HG03571 (cell line): ENCODE measurements at regions not wholly inside any gene's neighbourhood (a gene's known extent, or its start where the extent isn't known, plus 50 kb on each side); places are given as distances from the start of the nearest gene placed in this dataset.

Experiments used
- ATAC-seq: cut with Tn5 transposase; IDR thresholded peaks from one replicate; pipeline ENCODE4 v1.9.1; 2021; ENCODE audit not compliant: unreplicated experiment

DNA sequence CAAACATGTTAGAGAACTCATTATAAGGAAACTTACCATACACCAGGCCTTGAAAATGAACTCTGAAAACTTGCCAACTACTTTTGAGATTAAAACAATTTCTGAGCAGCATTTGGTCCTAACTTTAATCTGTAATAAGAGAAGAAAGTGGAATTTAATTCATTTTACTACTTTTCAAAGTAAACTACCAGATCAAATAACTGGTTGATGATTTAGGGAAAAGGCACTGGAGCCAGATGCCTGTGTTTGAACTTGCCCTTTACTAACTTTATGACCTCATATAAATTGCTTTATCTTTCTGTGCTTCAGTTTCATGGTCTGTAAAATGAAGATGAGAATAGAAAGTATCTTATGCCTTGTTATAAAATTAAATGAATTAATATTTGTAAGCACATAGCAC, 159.9 kb upstream of the PCDH18 start:
- no peak for ATAC-seq

DNA sequence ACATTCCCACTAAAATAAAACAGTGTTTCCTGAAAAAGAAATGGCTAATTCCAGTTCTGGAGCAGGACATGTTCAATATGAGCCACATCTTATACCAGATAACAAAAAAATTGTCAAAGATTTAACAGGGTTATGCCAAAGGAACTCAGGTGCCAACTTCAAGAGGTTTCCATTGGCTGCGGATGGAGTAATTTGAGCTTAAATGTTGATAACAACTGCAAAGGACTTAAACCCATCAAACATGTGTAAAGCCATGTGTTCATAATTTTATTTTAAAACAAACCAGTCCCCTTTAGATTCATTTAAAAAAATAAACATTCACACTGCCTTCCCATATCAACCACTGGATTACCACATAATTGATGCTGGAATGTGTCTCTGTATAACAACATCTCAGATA, 156.4 kb upstream of the PCDH18 start:
- ATAC-seq, result no peak

DNA sequence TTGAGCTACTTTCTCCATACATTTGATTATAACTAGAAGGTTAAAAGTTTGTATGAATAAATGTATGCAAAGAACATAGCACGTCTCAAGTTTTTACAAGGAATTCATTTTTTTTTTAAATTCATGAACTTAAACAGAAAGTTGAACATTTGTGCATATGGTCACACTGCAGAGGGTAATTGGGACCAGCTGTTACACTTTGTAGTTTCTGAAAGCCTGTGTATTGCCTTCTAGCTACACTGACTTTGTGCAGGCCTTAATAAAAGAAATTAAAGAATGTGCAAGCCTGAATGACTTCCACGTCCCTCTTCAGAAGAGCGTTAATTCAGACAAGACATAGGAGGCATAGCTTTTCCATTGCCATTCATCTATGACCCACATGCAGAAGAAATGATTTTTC, 153.1 kb upstream of the PCDH18 start:
- ATAC-seq, result no peak

DNA sequence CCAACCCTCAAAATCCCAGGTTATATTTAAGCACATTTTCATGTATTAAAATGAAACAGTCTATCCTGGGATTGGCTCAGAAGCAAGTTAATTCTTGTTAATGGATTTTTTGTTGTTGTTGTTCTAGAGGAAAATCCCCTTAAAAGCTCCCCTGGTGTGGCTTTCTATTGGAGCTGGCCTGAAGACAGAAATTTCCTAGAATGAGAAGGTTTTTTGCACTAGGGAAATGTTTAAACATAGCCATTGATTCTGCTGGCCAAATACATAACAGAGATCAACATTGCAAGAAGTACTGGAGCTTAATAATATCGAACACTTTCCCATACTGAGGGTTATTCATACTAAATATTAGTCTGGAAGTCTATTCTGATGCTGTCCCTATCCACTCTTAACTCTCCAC, 148.8 kb upstream of the PCDH18 start:
- ATAC-seq, result no peak

DNA sequence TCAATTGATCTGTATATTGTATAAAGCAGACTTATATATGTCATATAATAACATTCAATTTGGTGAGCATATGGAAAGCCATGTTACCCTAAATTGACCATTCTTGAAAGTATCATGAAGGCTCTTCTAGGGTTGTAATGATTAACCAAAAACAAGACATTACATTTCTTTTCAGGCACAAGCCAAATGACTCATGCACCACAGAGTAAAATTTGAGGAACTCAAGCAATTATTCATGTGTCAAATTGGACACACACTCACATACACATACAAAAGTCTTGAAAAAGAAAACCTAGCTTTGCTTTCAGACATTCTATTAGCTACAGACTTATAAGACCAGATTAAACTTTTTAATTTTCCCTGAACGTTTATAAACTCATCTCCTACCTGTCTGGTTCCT, 146.5 kb upstream of the PCDH18 start:
- peak; percentile 55 for ATAC-seq

DNA sequence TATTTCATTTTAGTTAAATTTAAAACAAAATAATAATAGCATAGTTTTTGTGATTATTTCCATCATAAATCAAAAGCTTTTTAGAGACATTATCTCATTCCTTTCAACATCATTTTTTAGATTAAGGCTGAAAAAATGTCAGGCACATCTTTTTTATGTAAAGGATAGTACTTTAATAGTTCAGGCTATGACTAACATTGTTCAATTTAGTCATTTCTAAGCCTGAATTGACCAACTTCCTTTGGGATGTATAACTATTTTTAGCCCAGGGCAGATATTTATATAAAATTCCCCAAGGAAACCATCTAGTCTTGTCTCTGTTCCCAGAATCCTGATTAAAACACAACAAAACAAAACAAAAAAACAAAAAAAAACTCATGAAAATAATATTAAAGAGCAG, 145.6 kb upstream of the PCDH18 start:
- ATAC-seq, result no peak

DNA sequence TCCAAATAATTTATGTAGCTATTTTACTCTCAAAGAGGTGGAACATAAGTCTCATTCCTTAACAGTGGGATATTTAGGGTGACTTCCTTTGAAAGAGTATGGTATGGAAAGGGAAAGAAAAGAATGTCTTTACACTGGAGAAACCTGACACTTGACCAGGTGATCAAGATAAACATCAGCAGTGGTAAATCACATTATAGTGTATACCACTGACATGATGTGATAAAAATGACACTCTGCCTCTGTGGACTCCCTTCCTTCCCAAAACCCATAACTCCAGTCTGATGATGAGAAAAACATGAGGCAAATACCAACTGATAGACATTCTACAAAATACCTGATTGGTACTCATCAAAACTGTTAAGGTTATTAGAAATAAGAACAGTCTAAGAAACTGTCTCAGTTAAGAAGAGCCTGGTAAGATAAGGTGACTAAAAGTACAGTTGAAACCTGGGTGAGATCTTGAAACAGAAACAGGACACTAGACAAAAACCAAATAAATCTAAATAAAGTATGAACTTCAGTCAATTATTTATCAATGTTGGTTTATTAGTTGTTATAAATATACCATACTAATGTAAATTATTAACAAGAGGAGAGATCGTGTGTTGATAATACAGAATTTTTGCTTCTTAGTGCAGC, 144.2 kb upstream of the PCDH18 start:
- no peak for ATAC-seq

DNA sequence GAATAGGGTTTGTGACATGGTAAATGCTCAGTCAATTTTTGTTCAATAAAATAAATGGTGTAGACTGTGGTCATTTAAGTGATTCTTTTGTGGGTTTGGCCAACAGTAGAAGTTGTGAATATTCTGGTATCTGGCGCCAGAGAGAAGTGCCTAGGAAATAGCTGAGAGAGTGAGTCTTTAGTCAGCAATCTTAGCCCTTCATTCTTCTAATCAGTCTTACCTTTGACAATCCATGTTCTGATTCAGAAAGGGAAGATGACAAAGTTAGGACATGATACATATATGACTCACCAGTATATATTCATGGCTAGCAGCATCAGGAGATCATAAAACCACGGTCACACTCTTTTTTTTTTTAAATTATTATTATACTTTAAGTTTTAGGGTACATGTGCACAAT, 141.8 kb upstream of the PCDH18 start:
- ATAC-seq, result no peak

DNA sequence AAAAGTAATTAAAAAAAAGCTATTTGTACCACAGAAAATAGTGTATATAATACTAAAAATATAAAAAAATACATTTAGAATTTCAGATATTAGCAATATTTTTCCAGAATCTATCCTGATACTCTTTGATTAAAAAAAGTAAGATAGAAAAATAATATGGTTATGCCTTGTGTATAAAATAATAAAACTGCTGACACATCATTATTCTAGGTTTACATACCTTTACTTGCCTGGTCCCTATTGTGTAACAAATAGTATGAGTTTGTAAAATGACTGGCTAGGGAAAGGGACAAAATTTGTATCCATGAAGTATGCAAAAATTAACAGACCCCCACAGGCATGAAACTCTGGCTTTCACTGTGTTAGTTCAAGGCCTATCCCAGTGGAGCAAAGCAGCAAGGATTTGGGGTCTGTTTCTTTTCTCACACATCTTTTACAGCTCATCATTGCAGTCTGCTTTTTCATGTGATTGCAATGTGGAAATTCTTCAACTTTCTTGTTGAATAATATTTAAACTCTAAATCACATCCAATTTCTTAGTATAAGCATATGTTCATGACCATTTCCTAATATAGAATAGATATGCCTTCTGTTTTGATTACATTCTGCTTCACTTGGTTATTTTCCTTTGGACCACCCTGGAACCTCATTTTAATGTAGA, 136.7 kb upstream of the PCDH18 start:
- ATAC-seq, result no peak

DNA sequence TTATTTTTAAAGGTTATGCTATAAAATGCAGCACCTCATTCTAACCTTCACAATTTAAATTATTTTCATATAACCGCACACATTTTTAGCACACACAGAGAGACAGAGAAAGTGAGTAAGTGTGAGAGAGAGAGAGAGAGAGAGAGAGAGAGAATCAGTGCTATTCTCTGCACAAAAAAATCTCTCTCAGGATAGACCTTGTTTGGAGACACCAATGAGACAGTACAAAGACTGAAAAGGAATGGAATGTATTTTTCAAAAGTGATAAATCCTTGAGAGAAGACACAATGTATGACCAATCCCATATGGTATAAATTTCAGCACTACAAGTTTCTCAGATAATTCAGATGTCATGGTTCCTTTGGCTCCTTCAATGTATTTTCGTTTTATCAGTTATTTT, 132.1 kb upstream of the PCDH18 start:
- no peak for ATAC-seq

DNA sequence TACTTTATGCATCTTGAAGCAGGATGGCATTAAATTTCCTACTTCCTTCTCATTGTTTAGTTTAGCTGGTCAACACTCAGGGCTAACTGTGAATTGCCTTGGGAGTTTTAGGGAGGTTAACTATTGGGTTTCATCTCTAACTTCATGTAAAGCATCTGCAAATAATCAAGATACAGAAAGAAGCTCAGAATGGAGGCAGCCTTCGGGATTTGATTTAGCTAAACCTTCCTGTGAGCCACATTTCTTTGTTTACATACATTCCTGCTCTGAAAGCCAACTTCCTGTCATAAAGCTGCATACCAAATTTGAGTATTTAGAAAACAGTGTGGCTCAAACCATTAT, 131.7 kb upstream of the PCDH18 start:
- ATAC-seq, result no peak

DNA sequence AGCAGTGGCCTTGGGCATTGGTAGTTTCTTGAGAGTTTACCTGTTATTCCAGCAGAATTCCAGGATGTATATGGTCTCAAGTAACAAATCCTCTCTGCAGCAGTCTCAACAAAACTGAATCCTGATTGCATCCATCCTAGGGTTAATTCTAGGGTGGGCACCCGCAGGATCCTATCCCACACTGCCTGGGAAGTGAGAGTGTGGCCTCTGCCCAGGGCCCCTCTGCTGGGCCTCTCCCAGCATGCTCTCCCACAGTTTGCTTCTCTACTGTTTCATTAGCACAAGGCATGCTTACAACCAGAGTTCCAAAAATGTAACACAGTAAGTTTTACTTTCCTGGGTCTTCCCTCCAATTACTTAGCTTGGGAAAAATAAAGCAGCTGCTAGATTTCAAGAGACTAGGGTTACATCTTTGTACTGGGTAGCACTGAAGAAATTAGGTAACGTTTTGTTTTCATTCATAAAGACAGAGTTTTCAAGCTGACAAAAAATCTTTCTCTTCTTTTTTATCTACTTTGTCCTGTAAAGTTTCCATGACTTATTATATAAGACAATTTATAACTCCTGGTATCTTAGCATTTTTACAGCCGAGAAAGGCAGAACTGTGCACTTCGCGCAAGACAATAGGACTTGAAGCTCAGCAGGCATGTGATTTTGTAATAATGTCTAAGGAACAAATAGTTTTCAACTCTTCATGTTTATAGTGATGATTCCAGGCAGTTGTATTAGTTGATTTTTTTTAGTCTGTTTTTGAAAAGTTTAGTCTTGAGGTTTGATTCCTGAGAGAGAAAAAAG, 131.2 kb upstream of the PCDH18 start:
- no peak for ATAC-seq

DNA sequence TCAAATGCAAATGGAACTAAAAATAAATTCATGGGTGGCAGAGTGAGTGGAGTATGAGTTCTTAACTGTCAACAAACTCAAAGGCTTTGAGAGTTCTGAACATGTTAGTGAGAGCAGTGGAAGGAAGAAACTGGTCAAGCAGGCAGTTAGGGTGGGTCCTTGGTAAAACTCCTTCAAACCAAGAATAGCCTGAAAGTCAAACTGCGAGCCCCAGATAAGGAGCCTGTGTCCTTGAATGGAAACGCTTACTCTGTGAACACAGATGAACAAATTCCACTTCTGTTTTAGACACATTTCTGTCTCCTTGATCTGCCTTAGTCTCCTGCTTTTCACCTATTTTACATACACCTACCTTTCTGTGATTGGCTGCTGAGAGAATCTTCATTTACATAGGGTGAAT, 129.4 kb upstream of the PCDH18 start:
- no peak for ATAC-seq

DNA sequence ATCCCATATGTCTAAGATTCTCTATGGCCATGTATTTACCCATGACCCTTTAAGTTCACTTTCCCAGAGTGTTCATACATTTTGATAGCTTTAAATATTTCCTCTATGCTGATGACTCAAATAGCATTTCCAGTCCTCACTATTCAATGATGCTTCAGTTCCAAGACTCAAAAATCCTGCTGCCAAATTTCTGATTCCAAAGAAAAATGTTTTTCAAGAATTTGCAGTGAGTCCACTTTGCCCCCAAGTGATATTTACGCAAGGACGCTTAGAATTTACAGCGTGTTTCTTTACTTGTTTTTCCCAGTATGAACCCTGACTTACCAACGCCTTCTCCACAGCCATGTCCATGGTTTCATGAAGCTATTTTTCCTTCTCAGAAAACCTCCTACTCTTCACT, 127.9 kb upstream of the PCDH18 start:
- ATAC-seq, result no peak

DNA sequence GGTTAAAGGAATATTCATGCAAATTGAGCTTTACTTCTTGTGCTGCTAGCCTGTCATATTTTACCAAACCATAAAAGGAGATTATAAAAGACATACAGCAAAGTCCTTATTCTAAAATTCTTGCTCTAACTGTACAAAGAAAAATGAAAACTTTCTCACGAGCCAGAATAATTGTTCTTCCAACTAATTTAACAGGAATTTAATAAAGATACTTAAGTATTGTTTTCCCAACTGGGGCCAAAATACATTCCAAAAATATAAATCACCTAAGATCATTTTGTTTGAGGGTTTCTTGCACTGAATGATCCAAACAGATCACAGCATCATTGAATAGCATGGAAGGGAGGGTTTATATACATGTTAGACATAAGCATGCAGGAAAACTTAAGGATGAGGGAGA, 127.1 kb upstream of the PCDH18 start:
- no peak for ATAC-seq

DNA sequence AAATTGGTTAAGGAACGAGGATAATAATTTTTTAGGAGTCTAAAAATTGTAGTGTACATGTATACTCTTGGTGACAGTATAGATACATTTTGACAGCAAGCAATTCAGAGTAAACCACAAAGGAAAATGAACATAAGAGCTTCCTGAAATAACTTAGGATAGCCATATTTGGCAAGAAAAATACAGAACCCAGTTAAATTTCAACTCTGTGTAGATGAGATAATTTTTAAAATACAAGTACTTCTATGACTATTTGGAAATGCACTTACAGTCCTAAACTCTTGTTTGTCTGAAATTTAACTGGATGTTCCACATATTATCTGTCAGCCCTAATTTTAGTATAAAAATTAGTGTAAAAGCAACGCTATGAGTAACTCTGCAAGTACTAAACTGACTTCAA, 124.4 kb upstream of the PCDH18 start:
- no peak for ATAC-seq

DNA sequence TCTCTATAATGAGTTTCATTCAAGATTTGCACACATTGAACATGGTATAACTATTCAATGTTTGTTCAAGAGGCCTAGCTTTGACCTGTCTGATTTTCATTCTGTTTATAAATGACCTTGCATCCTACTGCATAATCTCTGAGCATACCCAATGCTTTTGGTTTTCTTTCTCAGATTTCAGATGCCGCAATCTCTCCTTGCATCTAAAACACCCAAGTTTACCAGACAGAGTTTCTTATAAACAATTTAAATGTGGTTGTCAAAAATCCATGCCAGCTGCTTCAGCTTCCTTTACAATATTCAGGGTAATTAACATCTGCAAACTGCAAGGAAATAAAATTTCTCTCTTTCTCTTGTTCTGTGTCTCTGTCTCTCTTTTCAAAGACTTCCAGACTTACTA, 123.0 kb upstream of the PCDH18 start:
- no peak for ATAC-seq

DNA sequence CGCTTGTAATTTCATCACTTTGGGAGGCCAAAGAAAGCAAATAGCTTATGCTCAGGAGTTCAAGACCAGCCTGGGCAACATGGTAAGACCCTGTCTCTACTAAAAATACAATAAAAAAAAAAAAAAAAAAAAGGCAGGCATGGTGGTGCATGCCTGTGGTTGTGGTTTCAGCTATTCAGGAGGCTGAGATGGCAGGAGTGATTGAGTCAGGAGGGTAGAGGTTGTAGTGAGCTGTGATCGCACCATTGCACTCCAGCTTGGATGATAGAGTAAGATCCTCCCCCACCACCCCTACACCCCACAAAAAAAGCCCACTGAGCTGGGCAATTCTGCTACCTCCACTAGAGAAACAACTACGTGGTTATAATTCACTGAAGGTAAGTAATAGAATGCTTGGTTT, 118.8 kb upstream of the PCDH18 start:
- no peak for ATAC-seq

DNA sequence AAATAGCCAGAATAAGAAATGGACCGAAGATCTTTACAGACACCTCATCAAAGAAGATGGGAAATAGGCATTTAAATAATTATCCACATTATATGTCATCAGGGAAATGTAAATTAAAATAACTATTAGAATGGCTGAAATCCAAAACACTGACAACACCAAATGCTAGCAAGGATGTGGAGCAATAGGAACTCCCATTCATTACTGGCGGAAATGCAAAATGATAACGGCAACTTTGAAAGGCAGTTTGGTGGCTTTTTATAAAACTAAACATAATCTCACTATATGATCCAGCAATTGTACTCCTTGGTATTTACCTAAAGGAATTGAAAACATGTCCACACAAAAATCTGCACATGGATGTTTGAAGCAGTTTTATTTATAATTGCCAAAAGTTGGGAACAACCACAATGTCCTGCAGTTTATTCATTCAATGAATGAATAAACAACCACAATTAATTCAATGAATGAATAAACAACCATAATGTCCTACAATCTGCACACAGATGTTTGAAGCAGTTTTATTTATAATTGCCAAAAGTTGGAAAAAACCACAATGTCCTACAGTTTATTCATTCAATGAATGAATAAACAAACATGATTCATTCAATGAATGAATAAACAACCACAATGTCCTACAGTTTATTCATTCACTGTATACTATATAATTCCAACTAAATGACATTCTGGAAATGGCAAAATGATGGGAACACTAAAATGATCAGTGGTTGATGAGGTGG, 117.6 kb upstream of the PCDH18 start:
- ATAC-seq, result no peak

DNA sequence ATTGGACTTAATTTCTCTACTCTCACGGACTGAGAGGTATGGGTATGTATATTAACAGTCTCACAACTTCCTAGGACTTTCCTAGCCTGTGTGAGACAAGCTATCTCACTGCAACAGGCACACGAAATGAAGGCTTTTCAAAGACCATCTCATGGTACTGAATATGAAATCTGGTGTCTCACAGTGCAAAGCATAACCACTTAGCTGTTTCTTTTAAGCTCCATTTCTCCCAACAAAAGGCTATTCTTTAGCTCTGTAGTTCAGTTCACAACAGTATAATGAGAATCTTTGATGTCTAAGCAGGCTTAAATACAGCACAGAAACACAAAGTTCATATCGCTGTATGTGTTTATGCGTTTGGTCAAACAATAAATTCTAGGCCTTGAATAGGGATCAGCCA, 116.2 kb upstream of the PCDH18 start:
- ATAC-seq, result no peak

DNA sequence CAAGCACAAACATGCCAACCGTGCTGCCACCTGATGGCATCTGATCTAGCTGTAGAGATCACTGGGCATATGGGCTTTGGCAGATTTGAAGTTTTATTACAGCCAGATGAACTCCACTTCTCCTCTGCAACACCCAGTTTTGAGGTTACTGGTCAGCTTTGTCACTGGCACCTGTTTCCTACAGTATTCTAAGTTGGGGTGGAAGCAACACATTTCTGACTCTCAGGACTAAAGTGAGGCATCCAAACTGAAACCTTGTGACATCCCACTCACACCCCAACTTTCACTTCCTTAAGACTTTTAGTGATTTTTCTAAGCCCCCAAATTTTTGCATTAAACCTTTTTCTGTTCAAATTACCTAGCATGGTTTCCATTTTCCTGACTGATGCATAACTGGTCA, 115.1 kb upstream of the PCDH18 start:
- ATAC-seq, result peak; percentile 76

DNA sequence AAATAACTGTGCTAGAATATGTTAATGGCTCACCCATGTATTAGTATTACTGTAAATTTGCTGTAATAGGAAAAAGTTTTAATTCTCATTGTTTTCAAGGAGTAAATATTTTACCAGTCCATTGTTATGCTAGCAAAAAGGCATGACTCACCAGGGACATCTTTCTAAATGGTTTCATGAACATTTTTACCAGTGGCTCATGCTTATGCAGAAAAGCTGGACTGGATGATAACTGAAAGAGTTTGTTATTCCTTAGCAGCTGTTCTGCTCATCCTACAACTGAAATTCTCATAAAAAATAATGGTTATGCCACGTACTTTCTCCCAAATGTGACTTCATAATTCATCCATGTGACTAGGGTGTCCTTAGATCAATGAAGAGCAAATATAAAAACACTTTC, 111.9 kb upstream of the PCDH18 start:
- ATAC-seq, result no peak
